KBM-7 (cell line): ENCODE measurements at regions not wholly inside any gene's neighbourhood (a gene's known extent, or its start where the extent isn't known, plus 50 kb on each side); places are given as distances from the start of the nearest gene placed in this dataset.

ENCODE experiments used
- DNase-seq: peaks from one replicate; pipeline ENCODE4 v3.0.0-alpha.2; 2015
- in situ Hi-C: fragments of 300-500 bp; cut with MboI; formaldehyde crosslinking; loops from 2 replicates; pipeline ENCODE4 v1.14.3; 2020; ENCODE audit warnings: low sequenced_read_pairs, low pct_unique_long_range_greater_than_20kb, mixed read lengths

GRCh38 chr1:76759171-76759860 is 108.0 kb upstream of the ST6GALNAC5 start:
- in situ Hi-C loops = no loop called here
- no peak for DNase-seq

DNA sequence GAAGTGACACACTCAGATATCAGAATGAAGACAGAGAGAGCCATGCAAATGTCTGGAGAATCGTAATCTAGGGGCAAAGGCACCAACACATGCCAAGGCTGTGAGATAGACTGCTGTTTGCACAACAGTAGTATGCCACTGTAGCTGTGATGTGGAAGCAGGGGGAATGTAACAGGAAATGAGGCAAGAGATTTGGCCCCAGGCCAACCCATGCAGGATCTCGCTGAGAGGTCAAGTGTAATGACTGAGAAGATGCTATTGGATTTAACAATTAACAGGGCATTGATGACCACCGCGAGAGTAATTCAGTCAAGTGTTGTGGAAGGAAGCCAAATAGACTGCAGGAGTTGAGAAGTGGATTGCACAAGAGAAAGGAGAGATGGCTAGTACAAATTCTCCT is 107.3 kb upstream of the ST6GALNAC5 start:
- DNase-seq = peak; percentile 0
- in situ Hi-C loops = no loop called here

DNA sequence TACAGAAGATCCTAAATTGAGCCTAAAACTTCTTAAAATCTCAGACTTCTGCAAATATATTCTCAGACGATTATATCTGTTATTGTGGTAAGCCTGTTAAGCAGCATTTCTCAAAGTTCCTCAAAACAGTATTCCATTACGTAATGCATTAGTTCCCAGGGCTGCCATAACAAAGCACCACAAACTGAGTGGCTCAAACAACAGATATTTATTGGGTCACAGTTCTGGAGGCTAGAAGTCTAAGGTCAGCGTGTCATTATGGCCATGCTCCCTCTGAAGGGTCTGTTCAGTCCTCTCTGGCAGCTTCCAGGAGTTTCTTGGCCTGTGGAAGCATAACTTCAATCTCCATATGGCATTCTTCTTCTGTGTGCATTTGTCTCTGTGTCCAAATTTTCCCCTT is 103.5 kb upstream of the ST6GALNAC5 start:
- in situ Hi-C loops = no loop called here
- DNase-seq = peak; percentile 19

GRCh38 chr1:76764638-76765454 is 102.4 kb upstream of the ST6GALNAC5 start:
- DNase-seq = no peak
- in situ Hi-C loops = no loop called here

DNA sequence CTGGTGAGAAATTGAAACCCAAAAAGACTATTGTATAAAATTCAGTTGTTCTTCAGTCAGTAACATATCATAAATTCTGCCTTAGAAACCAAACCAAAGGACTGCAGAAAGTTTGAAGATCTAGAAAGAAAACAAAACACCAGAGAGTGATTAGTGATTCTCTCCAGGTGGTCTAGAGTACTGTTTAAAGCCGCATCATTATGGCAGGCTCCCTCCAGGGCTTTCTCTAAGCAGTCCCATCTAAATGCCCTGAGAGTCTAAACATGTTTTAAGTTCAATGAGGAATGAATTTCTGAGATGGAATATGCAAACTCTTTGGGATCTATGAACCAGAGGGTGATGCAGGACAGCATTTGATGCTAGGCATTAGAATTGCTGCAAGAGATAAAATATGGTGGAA is 100.9 kb upstream of the ST6GALNAC5 start:
- DNase-seq = no peak
- in situ Hi-C loops = no loop called here

DNA sequence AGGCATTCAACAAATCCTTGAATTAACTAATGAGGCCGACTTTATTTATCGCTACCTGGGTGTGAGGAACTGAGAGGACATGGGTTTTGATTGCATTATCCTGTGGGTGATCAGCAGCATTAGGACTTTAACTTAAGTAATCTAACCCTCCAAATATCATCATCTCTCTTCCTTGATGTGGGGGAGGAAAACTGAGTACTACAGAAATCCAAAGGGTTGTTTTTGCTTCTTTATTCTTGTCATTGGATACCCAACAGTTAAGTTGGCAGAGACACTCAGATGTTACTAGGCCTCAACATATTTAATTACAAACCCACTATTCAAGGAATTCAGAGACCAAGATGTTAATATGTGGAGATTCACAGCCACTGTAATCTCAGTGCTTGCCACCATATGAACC is 97.4 kb upstream of the ST6GALNAC5 start:
- in situ Hi-C loops = no loop called here
- no peak for DNase-seq

DNA sequence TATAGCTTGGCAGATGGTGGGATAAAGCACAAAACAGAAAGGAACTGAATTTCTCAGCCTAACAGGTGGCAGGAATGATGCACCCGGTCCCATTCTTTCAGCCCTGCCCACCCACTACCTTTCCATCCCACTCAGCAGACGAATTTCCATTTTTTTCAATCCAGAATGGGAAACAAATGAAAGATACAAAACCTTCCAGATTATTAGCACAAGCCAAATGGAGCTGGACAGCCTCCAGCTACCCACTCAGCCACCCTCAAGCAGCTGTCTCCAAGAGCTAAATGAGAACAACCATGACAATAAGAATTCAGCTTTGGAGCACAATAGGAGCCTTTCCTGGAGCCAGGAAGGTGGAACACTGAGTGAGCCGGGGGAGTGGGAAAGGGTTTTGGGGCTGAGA is 96.3 kb upstream of the ST6GALNAC5 start:
- in situ Hi-C loops = no loop called here
- DNase-seq = no peak

GRCh38 chr1:76781447-76781846 is 85.8 kb upstream of the ST6GALNAC5 start:
- in situ Hi-C loops = no loop called here
- DNase-seq = no peak

GRCh38 chr1:76782809-76783208 is 84.5 kb upstream of the ST6GALNAC5 start:
- DNase-seq = no peak
- in situ Hi-C loops = no loop called here

DNA sequence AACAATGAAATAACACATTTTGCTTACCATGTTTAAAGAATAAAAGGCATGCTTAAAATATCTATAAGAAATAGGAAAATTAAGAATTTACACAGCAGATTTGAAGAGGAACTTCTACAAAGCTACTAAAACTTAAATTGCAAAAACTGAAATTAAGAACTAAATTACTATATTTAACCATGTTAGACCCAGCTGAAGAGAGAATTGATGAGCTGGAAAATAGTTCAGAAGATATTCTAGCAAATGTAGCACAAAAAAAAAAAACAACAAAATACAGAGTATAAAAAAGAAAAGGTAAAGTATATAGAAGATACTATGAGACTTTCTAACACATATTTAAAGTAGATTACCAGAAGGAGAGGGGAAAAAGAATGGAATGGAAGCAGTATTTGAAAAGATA is 82.8 kb upstream of the ST6GALNAC5 start:
- in situ Hi-C loops = no loop called here
- no peak for DNase-seq

- DNase-seq = no peak
- in situ Hi-C loops = no loop called here
Observed at GRCh38 chr1:76786222-76786621, 81.1 kb upstream of the ST6GALNAC5 start.

GRCh38 chr1:76793594-76793993 is 73.7 kb upstream of the ST6GALNAC5 start:
- in situ Hi-C loops = no loop called here
- DNase-seq = no peak

DNA sequence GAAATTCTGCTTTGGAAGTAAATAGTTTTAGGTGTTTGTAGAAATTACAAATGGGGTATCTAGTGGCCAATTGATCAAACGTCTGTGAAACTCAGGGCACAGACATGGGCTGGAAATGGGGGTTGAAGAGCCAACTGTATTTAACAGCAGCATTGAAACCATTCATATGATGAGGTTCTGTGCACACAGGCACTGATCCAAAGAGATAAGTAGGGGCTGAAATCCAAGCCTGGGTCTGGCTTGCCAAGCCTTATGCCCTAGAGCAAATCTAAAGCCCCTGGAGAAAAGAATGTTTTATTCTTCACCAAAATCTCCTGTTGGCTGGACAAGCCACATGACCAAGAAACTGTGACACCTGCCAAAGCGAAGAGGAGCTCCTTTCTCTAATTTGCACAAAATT is 67.6 kb upstream of the ST6GALNAC5 start:
- in situ Hi-C loops = no loop called here
- no peak for DNase-seq

DNA sequence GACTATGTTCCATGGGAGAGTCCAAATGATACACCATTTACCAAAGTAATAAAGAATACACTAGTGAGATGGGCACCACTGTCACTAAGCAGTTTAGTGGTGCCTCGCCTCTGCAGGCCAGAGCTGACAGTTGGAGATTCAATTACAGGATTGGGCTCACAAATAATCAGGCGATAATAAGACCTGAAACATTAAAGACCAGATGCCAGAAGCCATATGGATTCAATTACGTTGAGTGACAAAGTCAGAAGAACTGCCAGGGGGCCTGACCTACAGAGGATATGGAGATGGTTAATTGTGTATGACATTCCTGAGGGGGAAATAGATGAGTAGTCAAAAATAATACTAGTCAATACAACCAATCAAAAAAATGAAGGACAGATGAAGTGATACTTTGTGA is 65.2 kb upstream of the ST6GALNAC5 start:
- DNase-seq = no peak

GRCh38 chr1:76807543-76808260 is 59.6 kb upstream of the ST6GALNAC5 start:
- in situ Hi-C loops = no loop called here
- DNase-seq = no peak

More for the DNA sequence above, 65.2 kb upstream of the ST6GALNAC5 start:
- in situ Hi-C loops = no loop called here
